Lower leg skin (tissue), 4 donors: ENCODE measurements at regions not wholly inside any gene's neighbourhood (a gene's known extent, or its start where the extent isn't known, plus 50 kb on each side); places are given as distances from the start of the nearest gene placed in this dataset.
"Not testable (repeated sequence)": the region's sequence is repeated elsewhere in the genome, so short reads cannot be mapped to it uniquely, and the experiment has no call there.

Experiments
- DNase-seq, 2 donors: peaks; one replicate each; pipeline ENCODE4 v3.0.0-alpha.2; 2019; ENCODE audit warnings: low spot score in 2 of 2
- H3K4me3 ChIP-seq: fragments of 200-600 bp; sonication (generic); 2 replicates; pipeline ENCODE4 v1.5.1; 2017; ENCODE audit warnings: mild to moderate bottlenecking, low read depth; ENCODE audit not compliant: poor library complexity, severe bottlenecking
- POLR2A ChIP-seq, 2 donors: fragments of 450-650 bp; IDR thresholded peaks; one replicate each; pipeline ENCODE4 v1.6.1; 2016 to 2017; ENCODE audit warnings: antibody characterized with exemption in 2 of 2, mild to moderate bottlenecking in 1 of 2, moderate library complexity in 1 of 2
- WGBS, 2 donors: methylation state at CpG; one replicate each; pipeline ENCODE4 v1.1.5; 2018; 5-methylcytosine and 5-hydroxymethylcytosine counted together
- intact Hi-C: fragments of 100-400 bp; cut with DNase I; formaldehyde crosslinking; loops from one replicate; pipeline ENCODE4 v1.15.0; 2023; ENCODE audit warnings: low total_unique reads
- TF ChIP-seq, protein P1 (sequence below), 3 donors: fragments of 450-650 bp; IDR thresholded peaks; one replicate each; pipeline ENCODE4 v1.5.1; 2016; ENCODE audit warnings: antibody characterized with exemption in 3 of 3, mild to moderate bottlenecking in 3 of 3, moderate library complexity in 2 of 3

- intact Hi-C loops: no loop called here
- no peak for TF ChIP-seq POLR2A (IDR thresholded peaks at IDR 0.05)
- TF ChIP-seq, protein P1, sequence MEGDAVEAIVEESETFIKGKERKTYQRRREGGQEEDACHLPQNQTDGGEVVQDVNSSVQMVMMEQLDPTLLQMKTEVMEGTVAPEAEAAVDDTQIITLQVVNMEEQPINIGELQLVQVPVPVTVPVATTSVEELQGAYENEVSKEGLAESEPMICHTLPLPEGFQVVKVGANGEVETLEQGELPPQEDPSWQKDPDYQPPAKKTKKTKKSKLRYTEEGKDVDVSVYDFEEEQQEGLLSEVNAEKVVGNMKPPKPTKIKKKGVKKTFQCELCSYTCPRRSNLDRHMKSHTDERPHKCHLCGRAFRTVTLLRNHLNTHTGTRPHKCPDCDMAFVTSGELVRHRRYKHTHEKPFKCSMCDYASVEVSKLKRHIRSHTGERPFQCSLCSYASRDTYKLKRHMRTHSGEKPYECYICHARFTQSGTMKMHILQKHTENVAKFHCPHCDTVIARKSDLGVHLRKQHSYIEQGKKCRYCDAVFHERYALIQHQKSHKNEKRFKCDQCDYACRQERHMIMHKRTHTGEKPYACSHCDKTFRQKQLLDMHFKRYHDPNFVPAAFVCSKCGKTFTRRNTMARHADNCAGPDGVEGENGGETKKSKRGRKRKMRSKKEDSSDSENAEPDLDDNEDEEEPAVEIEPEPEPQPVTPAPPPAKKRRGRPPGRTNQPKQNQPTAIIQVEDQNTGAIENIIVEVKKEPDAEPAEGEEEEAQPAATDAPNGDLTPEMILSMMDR (IDR thresholded peaks at IDR 0.05): no peak
- WGBS, 2 donors: 23 to 41% methylated on average over 1 of the region's 1 CpG
- no peak overlapping the region for H3K4me3 ChIP-seq
- no peak for DNase-seq
Measured at GRCh38 chr7:120184866-120185265, 88.1 kb upstream of the KCND2 start.

DNA sequence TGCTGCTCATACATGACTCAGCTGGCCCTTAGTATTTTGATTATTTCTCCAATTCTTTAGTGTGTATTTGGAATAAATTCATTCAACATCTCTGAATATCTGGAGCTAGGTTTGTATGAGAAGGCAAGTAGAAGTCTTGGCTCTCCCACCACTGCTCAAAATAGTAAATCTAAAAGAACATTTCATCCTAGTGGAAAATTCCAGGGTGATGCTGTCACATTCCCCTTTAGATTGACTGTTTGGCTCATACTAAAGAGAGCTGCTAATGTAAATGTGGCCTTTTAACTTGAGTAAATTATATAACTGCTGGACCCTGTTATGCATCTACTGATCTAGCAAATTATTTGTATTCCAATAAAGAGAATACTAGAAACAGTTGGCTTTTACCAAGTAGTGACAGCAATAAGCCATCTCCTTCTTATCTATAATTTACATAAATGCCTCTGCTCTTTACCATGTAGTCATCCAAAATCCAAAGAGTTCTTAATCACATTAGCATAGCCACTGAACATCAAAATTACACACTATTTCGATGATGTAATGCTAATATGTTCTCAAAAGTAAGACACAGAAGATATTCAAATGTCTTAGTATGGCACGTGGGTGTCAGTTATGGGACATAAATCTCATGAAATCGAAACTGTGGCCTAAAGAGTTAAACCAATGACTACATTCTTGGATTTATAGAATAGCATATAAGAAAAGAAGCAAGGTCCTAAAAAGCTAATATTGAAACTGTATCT is 86.9 kb upstream of the KCND2 start:
- WGBS, 2 donors: 81 to 83% methylated on average over 3 of the region's 3 CpGs
- H3K4me3 ChIP-seq: no peak overlapping the region
- DNase-seq: no peak
- TF ChIP-seq, protein P1 (IDR thresholded peaks at IDR 0.05): no peak
- TF ChIP-seq POLR2A (IDR thresholded peaks at IDR 0.05): no peak
- intact Hi-C loops: no loop called here

DNA sequence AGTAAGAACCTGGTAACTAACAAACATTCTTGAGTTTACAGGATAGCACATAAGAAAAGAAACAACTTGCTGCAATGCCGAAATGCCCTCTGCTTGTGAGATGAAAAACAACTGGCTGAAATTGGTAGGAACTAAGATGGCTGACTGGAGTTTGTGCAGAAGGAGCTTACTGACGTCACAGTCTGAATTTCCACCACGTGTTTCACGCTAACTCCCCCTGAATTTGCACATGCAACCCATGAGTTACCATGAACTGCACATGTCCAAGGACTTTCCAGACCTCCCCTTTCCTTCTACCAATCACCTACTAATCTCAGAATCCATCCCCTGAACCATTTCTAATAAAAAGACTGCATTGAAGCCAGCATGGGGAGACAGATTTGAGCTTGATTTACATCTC is 86.3 kb upstream of the KCND2 start:
- H3K4me3 ChIP-seq: no peak overlapping the region
- WGBS, 2 donors: 90% methylated on average over 4 of the region's 4 CpGs
- intact Hi-C loops: no loop called here
- DNase-seq: no peak
- TF ChIP-seq, protein P1 (IDR thresholded peaks at IDR 0.05): no peak
- no peak for TF ChIP-seq POLR2A (IDR thresholded peaks at IDR 0.05)

- no peak overlapping the region for H3K4me3 ChIP-seq
- TF ChIP-seq POLR2A (IDR thresholded peaks at IDR 0.05): no peak
- TF ChIP-seq, protein P1 (IDR thresholded peaks at IDR 0.05): no peak
- no peak for DNase-seq
- intact Hi-C loops: no loop called here
Measured at GRCh38 chr7:120189623-120190022, 83.4 kb upstream of the KCND2 start.

DNA sequence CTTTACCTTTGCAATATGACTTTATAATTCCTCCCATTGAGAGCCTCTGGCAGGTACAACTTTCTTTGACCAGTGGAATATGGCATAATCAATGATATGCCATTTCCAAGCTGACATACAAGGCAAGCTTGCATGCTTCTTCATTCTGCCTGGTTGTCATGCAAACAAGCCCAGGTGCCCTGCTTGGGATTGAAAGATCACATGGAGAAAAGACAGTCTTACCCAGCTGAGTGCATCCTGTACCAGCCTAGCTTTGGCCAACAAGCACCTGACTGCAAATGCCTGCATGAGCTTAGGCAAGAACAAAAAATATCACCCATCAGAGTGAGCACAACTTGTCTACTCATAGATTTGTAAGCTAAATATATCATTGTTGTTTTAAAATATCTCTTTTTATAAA is 82.9 kb upstream of the KCND2 start:
- no peak for TF ChIP-seq POLR2A (IDR thresholded peaks at IDR 0.05)
- TF ChIP-seq, protein P1 (IDR thresholded peaks at IDR 0.05): no peak
- DNase-seq: no peak

DNA sequence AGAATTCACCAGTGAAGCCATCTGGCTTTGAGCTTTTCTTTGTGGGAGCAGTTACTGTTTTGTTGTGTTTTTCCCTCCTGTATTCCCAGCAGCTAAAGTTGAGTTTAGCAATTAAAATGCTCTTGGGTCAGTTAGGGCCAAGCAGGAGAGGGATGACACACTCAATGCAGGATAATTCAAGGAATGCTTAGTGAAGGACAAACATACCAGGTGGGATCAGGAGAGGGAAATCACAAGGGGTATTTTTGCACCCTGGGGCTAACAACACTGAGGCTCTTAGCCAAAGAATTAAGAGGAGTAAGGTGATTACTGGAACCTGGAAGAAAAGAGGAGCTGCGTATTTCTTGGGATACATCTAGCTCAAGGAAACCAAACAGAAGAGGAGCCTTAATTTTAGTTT is 82.4 kb upstream of the KCND2 start:
- 56 to 65% methylated on average over 1 of the region's 1 CpG for WGBS, 2 donors
- DNase-seq: no peak
- intact Hi-C loops: no loop called here
- H3K4me3 ChIP-seq: no peak overlapping the region
- TF ChIP-seq, protein P1 (IDR thresholded peaks at IDR 0.05): no peak
- TF ChIP-seq POLR2A (IDR thresholded peaks at IDR 0.05): no peak

More for the DNA sequence above, 82.9 kb upstream of the KCND2 start:
- H3K4me3 ChIP-seq: no peak overlapping the region
- intact Hi-C loops: no loop called here

DNA sequence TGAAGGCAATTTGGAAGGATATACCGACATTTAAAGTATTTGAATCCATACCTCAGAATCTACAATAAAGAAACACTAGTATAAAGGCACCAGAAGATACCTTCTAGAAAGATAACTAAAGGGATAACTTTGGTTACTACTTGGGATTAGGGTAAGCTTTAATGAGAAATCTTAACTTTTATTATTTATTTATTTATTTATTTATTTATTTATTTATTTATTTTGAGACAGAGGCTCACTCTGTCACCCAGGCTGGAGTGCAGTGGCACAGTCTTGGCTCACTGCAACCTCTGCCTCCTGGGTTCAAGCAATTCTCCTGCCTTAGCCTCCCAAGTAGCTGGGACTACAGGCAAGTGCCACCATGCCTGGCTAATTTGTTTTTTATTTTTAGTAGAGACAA is 81.6 kb upstream of the KCND2 start:
- H3K4me3 ChIP-seq, intact Hi-C loops, DNase-seq: not testable (repeated sequence)
- WGBS, 2 donors: 84 to 100% methylated on average over 1 of the region's 1 CpG
